HepG2 (cell line): ENCODE measurements at regions not wholly inside any gene's neighbourhood (a gene's known extent, or its start where the extent isn't known, plus 50 kb on each side); places are given as distances from the start of the nearest gene placed in this dataset.

Source experiments
- ATAC-seq: fragments of 200-7000 bp; cut with Tn5 transposase; 3 replicates; pipeline ENCODE4 v1.9.1; 2020; ENCODE audit warnings: mild to moderate bottlenecking, moderate library complexity
- BruUV-seq: library from RNA; stranded (reverse); fragments of 400-500 nt; replicated peaks from 2 replicates; lab custom pipeline; 2021; lab: Mats Ljungman, UMichigan
- CTCF ChIA-PET: fragments of 300-600 bp; formaldehyde crosslinking; extraction: SDS; loops from one replicate; lab custom pipeline; 2021; ENCODE audit warnings: low total read pairs, inconsistent platforms, low intra/inter-chr PET ratio; lab: Yijun Ruan, JAX
- POLR2A ChIA-PET: fragments of 350-600 bp; sonication (Branson Sonifier 250); formaldehyde crosslinking; loops from one replicate; lab custom pipeline; 2020; ENCODE audit warnings: antibody characterized with exemption, inconsistent platforms; lab: Yijun Ruan, JAX
- DNase-seq: peaks from one replicate; pipeline ENCODE4 v3.0.0-alpha.2; 2015; ENCODE audit warnings: low spot score
- FAIRE-seq: peaks from 3 replicates; lab custom pipeline; 2011; peaks lifted over from hg19 to GRCh38; lab: Jason Lieb, UNC
- H2AFZ ChIP-seq: one replicate; pipeline ENCODE4 v1.6.1; 2011; ENCODE audit warnings: low read length, inconsistent platforms
- H3K27ac ChIP-seq: fragments of 300-600 bp; 3 replicates; pipeline ENCODE4 v1.8.0; 2011; ENCODE audit warnings: mixed run types, mild to moderate bottlenecking, mixed read lengths, low read length, inconsistent platforms; ENCODE audit not compliant: insufficient read depth; ENCODE audit errors: extremely low read length
- H3K27me3 ChIP-seq, 2 experiments: fragments of 200-600 bp in 1 of 2; 2 replicates in 1 of 2; 3 replicates in 1 of 2; pipeline versions ENCODE4 v1.6.0 to v1.8.0; 2011; ENCODE audit warnings: low read length in 2 of 2, mild to moderate bottlenecking in 2 of 2, moderate library complexity in 2 of 2, inconsistent platforms in 1 of 2; ENCODE audit not compliant: insufficient read depth in 2 of 2, control insufficient read depth in 1 of 2
- H3K36me3 ChIP-seq, 2 experiments: fragments of 200-600 bp in 1 of 2; replicated peaks in 1 of 2; 2 replicates in 1 of 2; 3 replicates in 1 of 2; pipeline versions ENCODE4 v1.5.1 to v1.8.0; 2011; ENCODE audit warnings: low read length in 2 of 2, inconsistent platforms in 1 of 2; ENCODE audit not compliant: insufficient read depth in 2 of 2, control insufficient read depth in 1 of 2
- H3K4me1 ChIP-seq: 2 replicates; pipeline ENCODE4 v1.5.1; 2012; ENCODE audit warnings: low read length, inconsistent platforms; ENCODE audit not compliant: insufficient read depth
- H3K4me2 ChIP-seq: 2 replicates; pipeline ENCODE4 v1.6.0; 2011; ENCODE audit warnings: low read depth, low read length, inconsistent platforms
- H3K4me3 ChIP-seq, 3 experiments: fragments of 200-600 bp in 1 of 3; sonication (generic), shearing (Covaris generic) in 1 of 3; replicated peaks in 1 of 3; 2 replicates each; pipeline ENCODE4 v1.5.1; 2011 to 2016; ENCODE audit warnings: low read length in 3 of 3, inconsistent platforms in 2 of 3, low read depth in 2 of 3, mild to moderate bottlenecking in 2 of 3, control low read depth in 1 of 3, mixed read lengths in 1 of 3; ENCODE audit not compliant: insufficient read depth in 1 of 3
- H3K79me2 ChIP-seq: one replicate; pipeline ENCODE4 v1.6.1; 2011; ENCODE audit warnings: low read length, inconsistent platforms; ENCODE audit not compliant: insufficient read depth
- H3K9ac ChIP-seq: 2 replicates; pipeline ENCODE4 v1.6.0; 2011; ENCODE audit warnings: mild to moderate bottlenecking, low read depth, low read length, inconsistent platforms; ENCODE audit not compliant: insufficient read depth
- H3K9me3 ChIP-seq: 2 replicates; pipeline ENCODE4 v1.5.1; 2012; ENCODE audit warnings: mild to moderate bottlenecking, low read length
- H4K20me1 ChIP-seq: 2 replicates; pipeline ENCODE4 v1.6.0; 2011; ENCODE audit warnings: inconsistent platforms, mild to moderate bottlenecking, low read length, moderate library complexity; ENCODE audit not compliant: insufficient read depth
- RAD51 ChIP-seq: fragments of 450-650 bp; IDR thresholded peaks from 2 replicates; pipeline ENCODE4 v1.6.1; 2016; ENCODE audit warnings: borderline replicate concordance
- RFX5 ChIP-seq: IDR thresholded peaks from 2 replicates; pipeline ENCODE4 v1.6.1; 2011; ENCODE audit warnings: low read depth, low read length, improper control_type of control experiment
- SOX13 ChIP-seq, 3 experiments: fragments of 450-650 bp in 1 of 3; sonication (generic) in 1 of 3; formaldehyde crosslinking in 1 of 3; IDR thresholded peaks in 2 of 3; conservative IDR thresholded peaks in 1 of 3; 2 replicates each; pipeline versions ENCODE4 v1.5.0 to v1.6.1; 2016 to 2020; ENCODE audit warnings: antibody characterized with exemption in 1 of 3, mild to moderate bottlenecking in 1 of 3, missing compliant biosample characterization in 1 of 3, missing genetic modification reagents in 1 of 3, moderate library complexity in 1 of 3
- THAP11 ChIP-seq: IDR thresholded peaks from 2 replicates; pipeline ENCODE4 v1.6.1; 2016; ENCODE audit warnings: missing biosample characterization, missing genetic modification reagents
- ZKSCAN5 ChIP-seq: sonication (generic); formaldehyde crosslinking; IDR thresholded peaks from 2 replicates; pipeline ENCODE4 v1.5.1; 2020; ENCODE audit warnings: mild to moderate bottlenecking, missing genetic modification reagents
- WGBS: methylation state at CpG from one replicate; pipeline ENCODE4 v1.1.6; 2017; ENCODE audit warnings: low lambda C conversion rate; 5-methylcytosine and 5-hydroxymethylcytosine counted together
- in situ Hi-C: cut with HindIII; loops from 2 replicates; pipeline ENCODE4 v1.10.0; 2017; ENCODE audit warnings: low pct_unique_long_range_greater_than_20kb; ENCODE audit not compliant: extremely low pct_ligation_motif_present
- intact Hi-C: fragments of 100-400 bp; cut with micrococcal nuclease; formaldehyde crosslinking; loops from one replicate; pipeline ENCODE4 v1.10.0; 2022; ENCODE audit not compliant: unreplicated experiment
- TF ChIP-seq, protein P1 (sequence below): sonication (generic); formaldehyde crosslinking; conservative IDR thresholded peaks from 2 replicates; pipeline ENCODE4 v1.8.0; 2022; ENCODE audit warnings: low read depth, missing genetic modification reagents
- TF ChIP-seq, protein P2 (sequence below): sonication (generic); formaldehyde crosslinking; IDR thresholded peaks from 2 replicates; pipeline ENCODE4 v1.9.0; 2021; ENCODE audit warnings: missing genetic modification reagents, borderline replicate concordance

DNA sequence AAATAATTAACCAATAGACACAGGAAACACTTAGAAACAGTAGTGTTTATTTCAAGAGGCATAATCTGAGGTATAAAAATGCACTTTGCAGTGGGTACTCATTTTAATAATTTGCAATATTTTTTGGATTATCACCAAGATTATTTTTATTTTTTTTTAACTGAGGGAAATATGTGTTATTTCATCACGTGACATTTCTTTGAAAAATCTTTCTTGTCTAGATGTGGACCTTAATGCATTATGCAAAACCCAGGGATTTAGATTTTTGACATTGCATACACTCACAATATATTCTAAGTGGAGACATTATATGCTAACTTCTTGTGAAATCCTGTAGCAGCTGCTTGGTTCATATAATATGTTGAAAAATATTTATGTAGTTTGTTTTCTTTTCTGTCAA is 260.4 kb upstream of the MEIS2 start:
- Histone ChIP-seq H3K9ac (no peak overlapping the region), H3K9me3 (no peaks in the 10 kb centered on the region), H3K36me3 (no peaks in the 10 kb centered on the region), H3K79me2 (no peaks in the 10 kb centered on the region), H3K4me1 (no peaks in the 10 kb centered on the region), H3K4me3 (no peak overlapping the region), H3K27me3 (no peaks in the 10 kb centered on the region; a peak in 1 of 5 replicates), H3K27ac (no peak overlapping the region), H2AFZ (no peak overlapping the region), H3K4me2 (no peak overlapping the region), H4K20me1 (no peaks in the 10 kb centered on the region)
- WGBS: 0% methylated on average over 1 of the region's 1 CpG
- POLR2A ChIA-PET: no interaction called here
- FAIRE-seq: no peak
- intact Hi-C loops: no loop called here
- ATAC-seq: no peak
- in situ Hi-C loops: no loop called here
- CTCF ChIA-PET: no interaction called here
- BruUV-seq: no TSS peak
- TF ChIP-seq THAP11 (no peak), RAD51 (peak; percentile 62; the same call in 1 of the 2 replicates), RFX5 (no peak), SOX13 (IDR thresholded peaks at IDR 0.05) (no peak), SOX13 (CRISPR knock-in tag; conservative IDR thresholded peaks at IDR 0.05 in 1 of 2, IDR thresholded peaks at IDR 0.05 in 1 of 2) (no peak), ZKSCAN5 (CRISPR knock-in tag) (no peak)
- TF ChIP-seq, protein P1, sequence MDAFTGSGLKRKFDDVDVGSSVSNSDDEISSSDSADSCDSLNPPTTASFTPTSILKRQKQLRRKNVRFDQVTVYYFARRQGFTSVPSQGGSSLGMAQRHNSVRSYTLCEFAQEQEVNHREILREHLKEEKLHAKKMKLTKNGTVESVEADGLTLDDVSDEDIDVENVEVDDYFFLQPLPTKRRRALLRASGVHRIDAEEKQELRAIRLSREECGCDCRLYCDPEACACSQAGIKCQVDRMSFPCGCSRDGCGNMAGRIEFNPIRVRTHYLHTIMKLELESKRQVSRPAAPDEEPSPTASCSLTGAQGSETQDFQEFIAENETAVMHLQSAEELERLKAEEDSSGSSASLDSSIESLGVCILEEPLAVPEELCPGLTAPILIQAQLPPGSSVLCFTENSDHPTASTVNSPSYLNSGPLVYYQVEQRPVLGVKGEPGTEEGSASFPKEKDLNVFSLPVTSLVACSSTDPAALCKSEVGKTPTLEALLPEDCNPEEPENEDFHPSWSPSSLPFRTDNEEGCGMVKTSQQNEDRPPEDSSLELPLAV (CRISPR knock-in tag): no peak
- TF ChIP-seq, protein P2, sequence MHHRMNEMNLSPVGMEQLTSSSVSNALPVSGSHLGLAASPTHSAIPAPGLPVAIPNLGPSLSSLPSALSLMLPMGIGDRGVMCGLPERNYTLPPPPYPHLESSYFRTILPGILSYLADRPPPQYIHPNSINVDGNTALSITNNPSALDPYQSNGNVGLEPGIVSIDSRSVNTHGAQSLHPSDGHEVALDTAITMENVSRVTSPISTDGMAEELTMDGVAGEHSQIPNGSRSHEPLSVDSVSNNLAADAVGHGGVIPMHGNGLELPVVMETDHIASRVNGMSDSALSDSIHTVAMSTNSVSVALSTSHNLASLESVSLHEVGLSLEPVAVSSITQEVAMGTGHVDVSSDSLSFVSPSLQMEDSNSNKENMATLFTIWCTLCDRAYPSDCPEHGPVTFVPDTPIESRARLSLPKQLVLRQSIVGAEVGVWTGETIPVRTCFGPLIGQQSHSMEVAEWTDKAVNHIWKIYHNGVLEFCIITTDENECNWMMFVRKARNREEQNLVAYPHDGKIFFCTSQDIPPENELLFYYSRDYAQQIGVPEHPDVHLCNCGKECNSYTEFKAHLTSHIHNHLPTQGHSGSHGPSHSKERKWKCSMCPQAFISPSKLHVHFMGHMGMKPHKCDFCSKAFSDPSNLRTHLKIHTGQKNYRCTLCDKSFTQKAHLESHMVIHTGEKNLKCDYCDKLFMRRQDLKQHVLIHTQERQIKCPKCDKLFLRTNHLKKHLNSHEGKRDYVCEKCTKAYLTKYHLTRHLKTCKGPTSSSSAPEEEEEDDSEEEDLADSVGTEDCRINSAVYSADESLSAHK (CRISPR knock-in tag): no peak
- no peak for DNase-seq
